ENCODE measurements at regions not wholly inside any gene's neighbourhood (a gene's known extent, or its start where the extent isn't known, plus 50 kb on each side); places are given as distances from the start of the nearest gene placed in this dataset.

- Histone ChIP-seq H3K9ac (ENCODE audit: low read length) (no peak overlapping the region), H3F3A (ENCODE audit: insufficient read depth, low read length) (no peaks in the 10 kb centered on the region), H3K36me3 (replicated peaks; ENCODE audit: insufficient read depth, low read length) (no peaks in the 10 kb centered on the region), H4K20me1 (ENCODE audit: insufficient read depth, low read length) (no peaks in the 10 kb centered on the region), H2AFZ (ENCODE audit: low read length) (no peak overlapping the region), H3K9me2 (replicated peaks; ENCODE audit: insufficient read depth, low read length) (no peaks in the 10 kb centered on the region), H3K4me3 (ENCODE audit: low read length) (no peak overlapping the region), H3K4me2 (ENCODE audit: low read depth, low read length) (no peak overlapping the region), H3K79me2 (ENCODE audit: low read length) (no peaks in the 10 kb centered on the region), H3K27me3 (replicated peaks; ENCODE audit: insufficient read depth, low read length) (no peaks in the 10 kb centered on the region), H3K27ac (ENCODE audit: low read length) (no peak overlapping the region), H3K4me1 (ENCODE audit: low read length) (no peaks in the 10 kb centered on the region), H3K9me3 (replicated peaks; ENCODE audit: insufficient read depth, low read length) (no peaks in the 10 kb centered on the region)
- TF ChIP-seq, protein P1, sequence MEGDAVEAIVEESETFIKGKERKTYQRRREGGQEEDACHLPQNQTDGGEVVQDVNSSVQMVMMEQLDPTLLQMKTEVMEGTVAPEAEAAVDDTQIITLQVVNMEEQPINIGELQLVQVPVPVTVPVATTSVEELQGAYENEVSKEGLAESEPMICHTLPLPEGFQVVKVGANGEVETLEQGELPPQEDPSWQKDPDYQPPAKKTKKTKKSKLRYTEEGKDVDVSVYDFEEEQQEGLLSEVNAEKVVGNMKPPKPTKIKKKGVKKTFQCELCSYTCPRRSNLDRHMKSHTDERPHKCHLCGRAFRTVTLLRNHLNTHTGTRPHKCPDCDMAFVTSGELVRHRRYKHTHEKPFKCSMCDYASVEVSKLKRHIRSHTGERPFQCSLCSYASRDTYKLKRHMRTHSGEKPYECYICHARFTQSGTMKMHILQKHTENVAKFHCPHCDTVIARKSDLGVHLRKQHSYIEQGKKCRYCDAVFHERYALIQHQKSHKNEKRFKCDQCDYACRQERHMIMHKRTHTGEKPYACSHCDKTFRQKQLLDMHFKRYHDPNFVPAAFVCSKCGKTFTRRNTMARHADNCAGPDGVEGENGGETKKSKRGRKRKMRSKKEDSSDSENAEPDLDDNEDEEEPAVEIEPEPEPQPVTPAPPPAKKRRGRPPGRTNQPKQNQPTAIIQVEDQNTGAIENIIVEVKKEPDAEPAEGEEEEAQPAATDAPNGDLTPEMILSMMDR (IDR thresholded peaks at IDR 0.05; ENCODE audit: low read length): no peak
- no peak for TF ChIP-seq EZH2 (optimal IDR thresholded peaks at IDR 0.05; ENCODE audit: low read depth, low read length)
- no peak for TF ChIP-seq EZH2phosphoT487 (IDR thresholded peaks at IDR 0.05; ENCODE audit: low read length)
- DNase-seq: no peak
These were observed 1192.5 kb downstream of the NXPH1 start for GRCh38 chr7:9625953-9626352.

GRCh38 chr7:9645756-9646155 is 1212.3 kb downstream of the NXPH1 start:
- H3K9me2 ChIP-seq (replicated peaks; ENCODE audit: insufficient read depth, low read length): no peaks in the 10 kb centered on the region
- no peak overlapping the region for H3K4me3 ChIP-seq (ENCODE audit: low read length)
- no peak overlapping the region for H2AFZ ChIP-seq (ENCODE audit: low read length)
- no peaks in the 10 kb centered on the region for H3F3A ChIP-seq (ENCODE audit: insufficient read depth, low read length)
- TF ChIP-seq EZH2 (optimal IDR thresholded peaks at IDR 0.05; ENCODE audit: low read depth, low read length) (no peak), EZH2phosphoT487 (IDR thresholded peaks at IDR 0.05; ENCODE audit: low read length) (no peak)
- TF ChIP-seq, protein P1 (IDR thresholded peaks at IDR 0.05; ENCODE audit: low read length): no peak
- H4K20me1 ChIP-seq (ENCODE audit: insufficient read depth, low read length): no peaks in the 10 kb centered on the region
- no peaks in the 10 kb centered on the region for H3K9me3 ChIP-seq (replicated peaks; ENCODE audit: insufficient read depth, low read length)
- no peak overlapping the region for H3K27ac ChIP-seq (ENCODE audit: low read length)
- H3K36me3 ChIP-seq (replicated peaks; ENCODE audit: insufficient read depth, low read length): no peaks in the 10 kb centered on the region
- H3K79me2 ChIP-seq (ENCODE audit: low read length): no peaks in the 10 kb centered on the region
- DNase-seq: no peak
- no peaks in the 10 kb centered on the region for H3K27me3 ChIP-seq (replicated peaks; ENCODE audit: insufficient read depth, low read length)
- H3K9ac ChIP-seq (ENCODE audit: low read length): no peak overlapping the region
- H3K4me2 ChIP-seq (ENCODE audit: low read depth, low read length): no peak overlapping the region; the same call in 1 of the 2 replicates
- H3K4me1 ChIP-seq (ENCODE audit: low read length): no peaks in the 10 kb centered on the region

DNA sequence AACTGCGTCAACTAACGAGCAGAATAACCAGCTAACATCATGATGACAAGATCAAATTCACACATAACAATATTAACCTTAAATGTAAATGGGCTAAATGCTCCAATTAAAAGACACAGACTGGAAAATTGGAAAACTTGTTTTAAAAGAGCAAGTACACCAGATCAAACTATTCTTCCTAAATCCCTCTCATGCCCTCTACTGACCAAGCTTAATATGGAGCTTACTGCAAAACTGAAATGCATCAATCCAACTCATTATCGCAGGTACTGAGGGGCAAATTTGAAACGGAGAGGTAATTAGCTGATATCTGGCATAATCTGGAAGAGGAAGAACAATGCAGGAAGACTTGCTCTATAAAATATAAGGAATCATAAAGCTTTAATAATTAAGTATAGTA is 1223.8 kb downstream of the NXPH1 start:
- no peak overlapping the region for H3K4me3 ChIP-seq (ENCODE audit: low read length)
- no peak overlapping the region for H3K9ac ChIP-seq (ENCODE audit: low read length)
- H3F3A ChIP-seq (ENCODE audit: insufficient read depth, low read length): no peaks in the 10 kb centered on the region
- H3K27ac ChIP-seq (ENCODE audit: low read length): no peak overlapping the region
- no peaks in the 10 kb centered on the region for H3K27me3 ChIP-seq (replicated peaks; ENCODE audit: insufficient read depth, low read length)
- no peak for TF ChIP-seq EZH2 (optimal IDR thresholded peaks at IDR 0.05; ENCODE audit: low read depth, low read length)
- TF ChIP-seq, protein P1 (IDR thresholded peaks at IDR 0.05; ENCODE audit: low read length): no peak
- no peak for TF ChIP-seq EZH2phosphoT487 (IDR thresholded peaks at IDR 0.05; ENCODE audit: low read length)
- H3K79me2 ChIP-seq (ENCODE audit: low read length): no peaks in the 10 kb centered on the region
- no peak overlapping the region for H2AFZ ChIP-seq (ENCODE audit: low read length)
- no peaks in the 10 kb centered on the region for H3K9me3 ChIP-seq (replicated peaks; ENCODE audit: insufficient read depth, low read length)
- no peaks in the 10 kb centered on the region for H3K4me1 ChIP-seq (ENCODE audit: low read length)
- H3K36me3 ChIP-seq (replicated peaks; ENCODE audit: insufficient read depth, low read length): no peaks in the 10 kb centered on the region
- H3K9me2 ChIP-seq (replicated peaks; ENCODE audit: insufficient read depth, low read length): no peaks in the 10 kb centered on the region
- H3K4me2 ChIP-seq (ENCODE audit: low read depth, low read length): no peak overlapping the region
- no peaks in the 10 kb centered on the region for H4K20me1 ChIP-seq (ENCODE audit: insufficient read depth, low read length)
- DNase-seq: no peak

Measured in MM.1S (cell line).